ENCODE measurements at regions not wholly inside any gene's neighbourhood (a gene's known extent, or its start where the extent isn't known, plus 50 kb on each side); places are given as distances from the start of the nearest gene placed in this dataset.

DNA sequence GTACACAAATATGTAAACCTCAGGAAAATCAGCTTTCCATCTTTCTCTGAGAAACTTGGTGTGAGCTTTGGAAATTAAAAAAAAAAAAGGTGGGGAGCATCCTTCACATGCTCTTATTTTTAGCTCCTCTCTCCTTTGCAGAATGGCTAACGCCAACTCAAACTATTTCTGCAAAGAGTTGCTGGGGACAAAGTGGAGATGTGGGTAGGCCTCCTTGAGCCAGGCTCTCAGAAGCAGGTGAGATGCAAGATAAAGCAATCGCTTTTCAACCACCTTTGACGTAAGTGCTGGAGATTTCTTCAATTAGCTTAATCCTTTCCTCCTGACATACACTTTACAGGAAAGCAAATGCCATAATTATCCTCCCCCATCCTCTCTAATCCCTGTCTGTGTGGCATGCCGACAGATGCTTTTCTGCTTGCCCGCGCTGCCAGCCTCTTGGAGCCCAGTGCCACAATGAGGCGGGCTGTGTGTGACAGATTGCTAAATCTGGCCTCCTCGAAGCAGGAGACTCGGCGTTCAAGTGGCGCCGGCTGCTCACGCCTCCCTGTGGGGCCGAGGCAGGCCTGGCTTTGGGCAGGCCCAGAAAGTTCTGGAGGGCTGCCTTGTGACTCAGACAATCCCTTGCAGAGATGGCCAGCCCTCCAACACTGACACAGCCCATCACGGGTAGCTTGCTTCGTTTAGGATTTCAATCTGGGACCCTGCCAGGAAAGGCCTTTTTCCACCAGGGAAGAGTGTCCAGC is 64.9 kb upstream of the SOD3 start:
- TF ChIP-seq POLR2A (IDR thresholded peaks at IDR 0.05) (no peak), CTCF (IDR thresholded peaks at IDR 0.05) (no peak)

Data from Peyer's patch (tissue), 4 donors.